NCI-H82 treated with DMSO at 0.1 percent for 48 hours (cell line): ENCODE measurements at regions not wholly inside any gene's neighbourhood (a gene's known extent, or its start where the extent isn't known, plus 50 kb on each side); places are given as distances from the start of the nearest gene placed in this dataset.
A peak's percentile ranks its signal among the peaks of the same experiment; 100 is the strongest.

Experiments used
- DNase-seq: peaks from one replicate; lab custom pipeline; 2025; ENCODE audit not compliant: unreplicated experiment; lab: John Stamatoyannopoulos, UW

- no peak for DNase-seq
These were observed 500.4 kb downstream of the MIAT start for GRCh38 chr22:27157666-27158370.

GRCh38 chr22:27159016-27159415 is 501.6 kb downstream of the MIAT start:
- DNase-seq, result no peak

GRCh38 chr22:27159716-27160295 is 502.4 kb downstream of the MIAT start:
- DNase-seq, result no peak

GRCh38 chr22:27163162-27164137 is 506.1 kb downstream of the MIAT start:
- DNase-seq, result no peak

- DNase-seq, result no peak
These were observed 507.6 kb downstream of the MIAT start for GRCh38 chr22:27164781-27165503.

GRCh38 chr22:27168681-27169080 is 511.3 kb downstream of the MIAT start:
- no peak for DNase-seq

- DNase-seq, result no peak
These were observed 513.1 kb downstream of the MIAT start for GRCh38 chr22:27170491-27170890.

GRCh38 chr22:27171212-27171611 is 513.8 kb downstream of the MIAT start:
- no peak for DNase-seq

- no peak for DNase-seq
These were observed 516.1 kb downstream of the MIAT start for GRCh38 chr22:27173530-27173929.

GRCh38 chr22:27175021-27175838 is 517.8 kb downstream of the MIAT start:
- no peak for DNase-seq

GRCh38 chr22:27175974-27176373 is 518.6 kb downstream of the MIAT start:
- no peak for DNase-seq

GRCh38 chr22:27179161-27179560 is 521.8 kb downstream of the MIAT start:
- no peak for DNase-seq

- no peak for DNase-seq
These were observed 524.1 kb downstream of the MIAT start for GRCh38 chr22:27181537-27181936.

- DNase-seq, result no peak
These were observed 526.1 kb downstream of the MIAT start for GRCh38 chr22:27183474-27183873.

- DNase-seq, result no peak
These were observed 527.8 kb downstream of the MIAT start for GRCh38 chr22:27185099-27185709.

- DNase-seq, result no peak
These were observed 528.4 kb downstream of the MIAT start for GRCh38 chr22:27185760-27186302.

GRCh38 chr22:27186643-27187042 is 529.3 kb downstream of the MIAT start:
- DNase-seq, result no peak

- DNase-seq, result peak; percentile 40
These were observed 534.9 kb downstream of the MIAT start for GRCh38 chr22:27192135-27192829.

GRCh38 chr22:27193215-27193614 is 535.8 kb downstream of the MIAT start:
- no peak for DNase-seq
